Neuronal stem cell (in vitro differentiated cells): ENCODE measurements at regions not wholly inside any gene's neighbourhood (a gene's known extent, or its start where the extent isn't known, plus 50 kb on each side); places are given as distances from the start of the nearest gene placed in this dataset.

Experiments
- DNase-seq: peaks from one replicate; pipeline ENCODE4 v3.0.0-alpha.2; 2013; ENCODE audit warnings: low spot score
- H2AFZ ChIP-seq: one replicate; pipeline ENCODE4 v1.6.1; 2013; ENCODE audit warnings: mild to moderate bottlenecking, low read length, inconsistent platforms
- H2AK5ac ChIP-seq: 2 replicates; pipeline ENCODE4 v1.6.1; 2013; ENCODE audit warnings: low read depth, mild to moderate bottlenecking, inconsistent platforms, low read length, moderate library complexity, mixed read lengths
- H2BK120ac ChIP-seq: 2 replicates; pipeline ENCODE4 v1.6.1; 2013; ENCODE audit warnings: low read depth, mild to moderate bottlenecking, inconsistent platforms, low read length, moderate library complexity, mixed read lengths
- H2BK12ac ChIP-seq: one replicate; pipeline ENCODE4 v1.6.1; 2013; ENCODE audit warnings: low read length, inconsistent platforms
- H2BK15ac ChIP-seq: 2 replicates; pipeline ENCODE4 v1.6.1; 2013; ENCODE audit warnings: mild to moderate bottlenecking, low read length, inconsistent platforms, mixed read lengths
- H2BK5ac ChIP-seq: one replicate; pipeline ENCODE4 v1.6.1; 2013; ENCODE audit warnings: inconsistent platforms, mild to moderate bottlenecking, low read length, moderate library complexity
- H3K14ac ChIP-seq: one replicate; pipeline ENCODE4 v1.6.1; 2013; ENCODE audit warnings: low read length, inconsistent platforms
- H3K18ac ChIP-seq: 2 replicates; pipeline ENCODE4 v1.6.1; 2013; ENCODE audit warnings: low read length, inconsistent platforms
- H3K23ac ChIP-seq: 2 replicates; pipeline ENCODE4 v1.6.1; 2013; ENCODE audit warnings: low read depth, mild to moderate bottlenecking, mixed read lengths, low read length, inconsistent platforms; ENCODE audit not compliant: poor library complexity
- H3K27ac ChIP-seq: replicated peaks from 3 replicates; pipeline ENCODE4 v1.5.1; 2013; ENCODE audit warnings: low read length, inconsistent platforms
- H3K27me3 ChIP-seq, 3 experiments: 2 replicates each; pipeline ENCODE4 v1.6.1; 2013; ENCODE audit warnings: low read length in 3 of 3, mild to moderate bottlenecking in 2 of 3, inconsistent platforms in 1 of 3, low read depth in 1 of 3, mixed read lengths in 1 of 3, moderate library complexity in 1 of 3; ENCODE audit not compliant: control insufficient read depth in 3 of 3, insufficient read depth in 3 of 3
- H3K36me3 ChIP-seq, 2 donors: replicated peaks in 1 of 2; 2 replicates each; pipeline ENCODE4 v1.6.1; 2013; ENCODE audit warnings: low read length in 2 of 2; ENCODE audit not compliant: control insufficient read depth in 2 of 2, insufficient read depth in 2 of 2
- H3K4ac ChIP-seq: 2 replicates; pipeline ENCODE4 v1.6.1; 2013; ENCODE audit warnings: inconsistent platforms, mild to moderate bottlenecking, low read length, moderate library complexity
- H3K4me1 ChIP-seq, 2 donors: 1 replicate in 1 of 2; 2 replicates in 1 of 2; pipeline ENCODE4 v1.6.1; 2013; ENCODE audit warnings: low read length in 2 of 2, low read depth in 1 of 2; ENCODE audit not compliant: control insufficient read depth in 2 of 2, insufficient read depth in 1 of 2
- H3K4me2 ChIP-seq: one replicate; pipeline ENCODE4 v1.6.1; 2013; ENCODE audit warnings: mild to moderate bottlenecking, low read length, inconsistent platforms; ENCODE audit not compliant: insufficient read depth, poor library complexity, severe bottlenecking
- H3K4me3 ChIP-seq, 2 donors: 2 replicates each; pipeline ENCODE4 v1.5.1; 2013; ENCODE audit warnings: low read length in 2 of 2, mild to moderate bottlenecking in 2 of 2, inconsistent platforms in 1 of 2, moderate library complexity in 1 of 2
- H3K79me1 ChIP-seq: one replicate; pipeline ENCODE4 v1.6.1; 2013; ENCODE audit warnings: low read depth, mild to moderate bottlenecking, inconsistent platforms, low read length, moderate library complexity
- H3K9ac ChIP-seq: one replicate; pipeline ENCODE4 v1.6.1; 2013; ENCODE audit warnings: mild to moderate bottlenecking, low read depth, low read length, inconsistent platforms; ENCODE audit not compliant: poor library complexity
- H3K9me3 ChIP-seq, 2 donors: replicated peaks in 1 of 2; 2 replicates each; pipeline versions ENCODE3 to v1.6.1; 2013; ENCODE audit warnings: low read length in 2 of 2, mild to moderate bottlenecking in 2 of 2, inconsistent platforms in 1 of 2, low read depth in 1 of 2, mixed read lengths in 1 of 2, moderate library complexity in 1 of 2; ENCODE audit not compliant: control insufficient read depth in 2 of 2, insufficient read depth in 1 of 2
- H4K8ac ChIP-seq: one replicate; pipeline ENCODE4 v1.6.1; 2013; ENCODE audit warnings: low read depth, mild to moderate bottlenecking, inconsistent platforms, low read length, moderate library complexity
- H4K91ac ChIP-seq: one replicate; pipeline ENCODE4 v1.6.1; 2013; ENCODE audit warnings: low read length, low read depth, mild to moderate bottlenecking, inconsistent platforms; ENCODE audit not compliant: poor library complexity
- WGBS, 2 donors: extraction: QIAGEN DNeasy Blood & Tissue Kit; methylation state at CpG; one replicate each; pipeline ENCODE4 v1.1.7; 2013; ENCODE audit warnings: missing lambda C conversion rate in 2 of 2, mixed read lengths in 1 of 2; ENCODE audit not compliant: insufficient read length in 2 of 2, insufficient replicate concordance in 1 of 2; ENCODE audit errors: extremely low coverage in 2 of 2; 5-methylcytosine and 5-hydroxymethylcytosine counted together

DNA sequence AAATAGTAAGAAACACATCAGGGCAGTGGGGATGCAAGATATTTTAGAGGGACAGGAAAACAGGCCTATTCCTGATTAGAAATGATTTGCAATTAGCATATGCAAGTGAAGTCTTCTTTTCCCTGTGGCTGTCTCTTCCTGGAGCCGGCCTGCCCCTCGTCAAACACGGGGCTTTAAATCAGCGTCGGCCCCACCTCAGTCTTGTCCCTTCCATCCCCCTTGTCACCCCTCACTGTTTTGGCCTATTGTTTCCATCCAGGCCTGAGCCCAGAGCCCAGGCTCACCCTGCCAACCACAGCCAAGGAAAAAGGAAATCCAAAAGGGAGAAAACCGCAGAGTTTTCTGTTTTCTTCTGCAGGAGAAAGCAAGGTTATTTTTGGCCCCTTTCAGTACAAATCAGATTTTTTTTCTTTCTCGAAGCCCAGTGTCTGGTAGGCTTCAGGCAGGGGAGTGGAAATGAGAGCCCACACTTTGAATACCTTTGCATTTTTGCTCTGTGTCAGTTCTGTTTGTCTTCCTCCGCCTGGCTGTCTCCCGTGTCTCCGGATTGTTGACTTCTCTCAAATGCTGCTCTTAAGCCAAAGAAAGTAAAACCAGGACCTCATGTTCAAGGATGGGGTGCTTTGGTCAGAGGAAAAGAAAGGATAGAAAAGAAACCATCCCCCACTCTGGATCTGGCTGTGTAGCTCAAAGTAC is 399.9 kb upstream of the CDH11 start:
- no peak overlapping the region for H2BK15ac ChIP-seq
- no peak overlapping the region for H3K4me2 ChIP-seq
- no peak for DNase-seq
- H3K36me3 ChIP-seq = no peaks in the 10 kb centered on the region
- peaks cover 0 to 25% of the 10 kb centered on the region in 2 donors for H3K4me1 ChIP-seq
- H3K79me1 ChIP-seq = no peaks in the 10 kb centered on the region
- H3K9ac ChIP-seq = no peak overlapping the region
- H2BK12ac ChIP-seq = no peak overlapping the region
- H3K4me3 ChIP-seq = no peak overlapping the region
- no peak overlapping the region for H3K4ac ChIP-seq
- no peak overlapping the region for H4K91ac ChIP-seq
- no peak overlapping the region for H4K8ac ChIP-seq
- no peak overlapping the region for H3K23ac ChIP-seq
- peak overlapping the region; percentile 40 for H2AFZ ChIP-seq
- H3K27me3 ChIP-seq = no peaks in the 10 kb centered on the region
- H3K9me3 ChIP-seq = no peaks in the 10 kb centered on the region
- no peak overlapping the region for H2BK5ac ChIP-seq
- no CpG with 5 or more reads among the region's 10 CpGs for WGBS, 2 donors
- peak overlapping the region; percentile 7 for H3K27ac ChIP-seq
- H3K18ac ChIP-seq = no peak overlapping the region
- H3K14ac ChIP-seq = no peak overlapping the region
- H2AK5ac ChIP-seq = no peak overlapping the region
- H2BK120ac ChIP-seq = no peak overlapping the region

DNA sequence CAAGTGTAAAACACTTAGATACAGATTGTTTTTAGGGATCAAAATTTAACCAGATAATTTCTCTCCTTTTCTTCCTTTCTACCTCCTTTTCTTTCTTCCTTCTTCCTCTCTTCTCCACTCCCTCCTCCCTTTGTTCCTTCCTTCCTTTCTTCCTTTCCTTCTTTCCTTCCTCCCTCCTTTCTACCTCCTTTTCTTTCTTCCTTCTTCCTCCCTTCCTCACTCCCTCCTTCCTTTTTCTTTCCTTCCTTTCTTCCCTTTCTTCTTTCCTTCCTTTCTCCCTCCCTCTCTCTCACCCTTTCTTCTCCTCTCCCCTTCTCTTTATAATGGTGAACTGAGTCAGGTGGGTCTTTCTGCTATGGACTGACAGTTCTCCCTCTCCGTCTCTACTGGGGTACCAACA is 397.5 kb upstream of the CDH11 start:
- no peak overlapping the region for H3K4ac ChIP-seq
- no peak overlapping the region for H3K4me3 ChIP-seq
- H3K79me1 ChIP-seq = no peaks in the 10 kb centered on the region
- H3K4me1 ChIP-seq = peaks cover 0 to 22% of the 10 kb centered on the region in 2 donors
- H2BK15ac ChIP-seq = no peak overlapping the region
- no peak overlapping the region for H3K18ac ChIP-seq
- H3K4me2 ChIP-seq = no peak overlapping the region
- no peak overlapping the region for H2AK5ac ChIP-seq
- H3K23ac ChIP-seq = no peak overlapping the region
- H3K27ac ChIP-seq = no peak overlapping the region
- H2BK5ac ChIP-seq = no peak overlapping the region
- no peaks in the 10 kb centered on the region for H3K27me3 ChIP-seq
- H2AFZ ChIP-seq = no peak overlapping the region
- no peak overlapping the region for H2BK12ac ChIP-seq
- DNase-seq = no peak
- no peak overlapping the region for H4K8ac ChIP-seq
- H3K9me3 ChIP-seq = no peaks in the 10 kb centered on the region
- H2BK120ac ChIP-seq = no peak overlapping the region
- no peak overlapping the region for H3K9ac ChIP-seq
- no peaks in the 10 kb centered on the region for H3K36me3 ChIP-seq
- H4K91ac ChIP-seq = no peak overlapping the region
- no CpG with 5 or more reads among the region's 1 CpG for whole genome bisulfite sequencing, 2 donors
- H3K14ac ChIP-seq = no peak overlapping the region

DNA sequence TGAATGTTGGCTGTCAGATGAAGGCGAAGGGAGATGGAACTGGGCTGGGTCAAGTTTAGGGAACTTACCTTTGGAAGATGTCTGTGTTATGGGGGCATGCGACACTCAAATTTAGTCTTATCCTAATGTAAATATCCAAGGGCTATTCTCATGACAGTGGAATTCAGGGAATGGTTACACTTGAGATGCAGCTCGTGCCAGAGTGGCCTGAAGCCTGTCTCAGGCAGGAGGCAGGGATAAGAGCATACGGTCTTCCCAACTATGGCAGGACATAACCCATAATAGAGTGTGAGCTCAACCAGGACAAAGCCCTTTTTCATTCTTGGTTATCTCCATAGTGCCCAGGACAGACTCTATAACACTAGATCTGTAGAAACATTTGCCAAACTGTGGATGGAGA is 393.3 kb upstream of the CDH11 start:
- Histone ChIP-seq H3K27ac (no peak overlapping the region), H3K27me3 (no peaks in the 10 kb centered on the region), H2BK5ac (no peak overlapping the region), H3K4me2 (no peak overlapping the region), H3K4me1 (peaks cover 0 to 2% of the 10 kb centered on the region in 2 donors), H4K91ac (no peak overlapping the region), H3K23ac (no peak overlapping the region), H3K36me3 (no peaks in the 10 kb centered on the region), H3K18ac (no peak overlapping the region), H2BK15ac (no peak overlapping the region), H3K14ac (no peak overlapping the region), H3K4me3 (no peak overlapping the region), H2BK12ac (no peak overlapping the region), H4K8ac (no peak overlapping the region), H3K79me1 (no peaks in the 10 kb centered on the region), H2AFZ (no peak overlapping the region), H2AK5ac (no peak overlapping the region), H2BK120ac (no peak overlapping the region), H3K9me3 (no peaks in the 10 kb centered on the region), H3K9ac (no peak overlapping the region), H3K4ac (no peak overlapping the region)
- WGBS, 2 donors = no CpG with 5 or more reads among the region's 4 CpGs
- DNase-seq = no peak

DNA sequence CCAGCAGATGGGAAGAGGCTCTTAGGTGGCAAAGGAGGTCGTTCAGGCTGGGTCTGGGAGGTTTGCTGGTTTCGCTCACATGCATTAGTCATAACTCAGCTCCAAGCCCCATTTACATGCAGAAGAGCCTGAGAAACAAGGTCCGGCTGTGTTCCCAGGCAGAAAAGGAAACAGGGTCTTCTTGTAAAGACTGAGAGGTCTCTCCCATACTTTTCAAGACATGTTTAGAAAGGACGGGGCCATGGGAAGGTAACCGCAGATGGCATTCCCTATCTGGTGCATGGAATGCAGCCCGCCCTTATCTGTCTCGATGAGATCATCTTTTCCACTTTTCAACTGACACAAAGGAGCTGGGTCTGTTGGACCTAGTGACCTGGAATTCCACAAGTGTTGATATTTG is 389.0 kb upstream of the CDH11 start:
- DNase-seq = no peak

More for the DNA sequence above, 389.0 kb upstream of the CDH11 start:
- H3K79me1 ChIP-seq = no peaks in the 10 kb centered on the region
- H3K18ac ChIP-seq = peak overlapping the region; percentile 60
- no peak overlapping the region for H3K14ac ChIP-seq
- H3K23ac ChIP-seq = no peak overlapping the region
- no peak overlapping the region for H3K4ac ChIP-seq
- no peak overlapping the region for H2BK12ac ChIP-seq
- H3K4me1 ChIP-seq = peaks cover 0 to 2% of the 10 kb centered on the region in 2 donors
- H2BK15ac ChIP-seq = no peak overlapping the region
- H2BK120ac ChIP-seq = no peak overlapping the region
- no peak overlapping the region for H2AFZ ChIP-seq
- H3K27ac ChIP-seq = no peak overlapping the region
- no peak overlapping the region for H3K4me2 ChIP-seq
- H4K91ac ChIP-seq = no peak overlapping the region
- H3K9ac ChIP-seq = no peak overlapping the region
- H4K8ac ChIP-seq = no peak overlapping the region
- H2BK5ac ChIP-seq = no peak overlapping the region
- H3K4me3 ChIP-seq = no peak overlapping the region
- WGBS, 2 donors = no CpG with 5 or more reads among the region's 7 CpGs
- H3K27me3 ChIP-seq = no peaks in the 10 kb centered on the region
- no peaks in the 10 kb centered on the region for H3K36me3 ChIP-seq
- peak overlapping the region; percentile 12 for H2AK5ac ChIP-seq
- no peaks in the 10 kb centered on the region for H3K9me3 ChIP-seq
